Occipital lobe (tissue), 1 donor: ENCODE measurements at regions not wholly inside any gene's neighbourhood (a gene's known extent, or its start where the extent isn't known, plus 50 kb on each side); places are given as distances from the start of the nearest gene placed in this dataset.

Experiments
- DNase-seq: peaks from one replicate; lab custom pipeline; 2025; lab: John Stamatoyannopoulos, UW

- DNase-seq = no peak
Observed at GRCh38 chr10:3723766-3724165, 61.2 kb downstream of the KLF6 start.

- DNase-seq = no peak
Observed at GRCh38 chr10:3720228-3721019, 64.6 kb downstream of the KLF6 start.

- no peak for DNase-seq
Observed at GRCh38 chr10:3719024-3719843, 65.8 kb downstream of the KLF6 start.

GRCh38 chr10:3716093-3716492 is 68.9 kb downstream of the KLF6 start:
- no peak for DNase-seq

GRCh38 chr10:3714967-3715366 is 70.0 kb downstream of the KLF6 start:
- DNase-seq = no peak

- no peak for DNase-seq
Observed at GRCh38 chr10:3714531-3714930, 70.5 kb downstream of the KLF6 start.

GRCh38 chr10:3712707-3713106 is 72.3 kb downstream of the KLF6 start:
- DNase-seq = no peak

GRCh38 chr10:3711918-3712317 is 73.1 kb downstream of the KLF6 start:
- no peak for DNase-seq

GRCh38 chr10:3710764-3711163 is 74.2 kb downstream of the KLF6 start:
- no peak for DNase-seq

- no peak for DNase-seq
Observed at GRCh38 chr10:3709456-3710060, 75.5 kb downstream of the KLF6 start.

- no peak for DNase-seq
Observed at GRCh38 chr10:3708852-3709251, 76.2 kb downstream of the KLF6 start.

- no peak for DNase-seq
Observed at GRCh38 chr10:3704565-3705325, 80.3 kb downstream of the KLF6 start.

GRCh38 chr10:3702569-3702968 is 82.4 kb downstream of the KLF6 start:
- DNase-seq = no peak

- DNase-seq = no peak
Observed at GRCh38 chr10:3702056-3702546, 82.9 kb downstream of the KLF6 start.

- DNase-seq = no peak
Observed at GRCh38 chr10:3701491-3701890, 83.5 kb downstream of the KLF6 start.

- no peak for DNase-seq
Observed at GRCh38 chr10:3700531-3701076, 84.4 kb downstream of the KLF6 start.

GRCh38 chr10:3699916-3700315 is 85.1 kb downstream of the KLF6 start:
- no peak for DNase-seq

GRCh38 chr10:3698312-3698711 is 86.7 kb downstream of the KLF6 start:
- no peak for DNase-seq

- no peak for DNase-seq
Observed at GRCh38 chr10:3693698-3694080, 91.3 kb downstream of the KLF6 start.

GRCh38 chr10:3693022-3693697 is 91.8 kb downstream of the KLF6 start:
- no peak for DNase-seq
